Neutrophil (primary cell): ENCODE measurements at regions not wholly inside any gene's neighbourhood (a gene's known extent, or its start where the extent isn't known, plus 50 kb on each side); places are given as distances from the start of the nearest gene placed in this dataset.

Experiments
- H3K27ac ChIP-seq: fragments of 200-600 bp; sonication (generic); 2 replicates; pipeline ENCODE4 v1.5.1; 2016; ENCODE audit warnings: mild to moderate bottlenecking, moderate library complexity
- H3K27me3 ChIP-seq: fragments of 200-600 bp; sonication (generic); 2 replicates; pipeline ENCODE4 v1.6.0; 2016; ENCODE audit warnings: mild to moderate bottlenecking
- H3K36me3 ChIP-seq: fragments of 200-600 bp; sonication (generic); 2 replicates; pipeline ENCODE4 v1.5.1; 2017
- H3K4me1 ChIP-seq, 2 experiments: fragments of 200-600 bp in 1 of 2; sonication (generic) in 1 of 2; 1 replicate in 1 of 2; 2 replicates in 1 of 2; pipeline versions ENCODE4 v1.5.1 to v1.6.1; 2013 to 2016; ENCODE audit warnings: low read depth in 1 of 2, low read length in 1 of 2, mild to moderate bottlenecking in 1 of 2, moderate library complexity in 1 of 2; ENCODE audit not compliant: control insufficient read depth in 1 of 2, insufficient read depth in 1 of 2
- H3K4me3 ChIP-seq, 2 experiments: fragments of 200-600 bp in 1 of 2; sonication (generic) in 1 of 2; 1 replicate in 1 of 2; 2 replicates in 1 of 2; pipeline ENCODE4 v1.5.1; 2013 to 2016; ENCODE audit warnings: low read depth in 1 of 2, low read length in 1 of 2, mild to moderate bottlenecking in 1 of 2, moderate library complexity in 1 of 2
- H3K9me3 ChIP-seq: fragments of 200-600 bp; sonication (generic); 2 replicates; pipeline ENCODE4 v1.5.1; 2016
- TF ChIP-seq, protein P1 (sequence below): fragments of 200-600 bp; sonication (generic); IDR thresholded peaks from 2 replicates; pipeline ENCODE4 v1.5.1; 2016; ENCODE audit warnings: antibody characterized with exemption

DNA sequence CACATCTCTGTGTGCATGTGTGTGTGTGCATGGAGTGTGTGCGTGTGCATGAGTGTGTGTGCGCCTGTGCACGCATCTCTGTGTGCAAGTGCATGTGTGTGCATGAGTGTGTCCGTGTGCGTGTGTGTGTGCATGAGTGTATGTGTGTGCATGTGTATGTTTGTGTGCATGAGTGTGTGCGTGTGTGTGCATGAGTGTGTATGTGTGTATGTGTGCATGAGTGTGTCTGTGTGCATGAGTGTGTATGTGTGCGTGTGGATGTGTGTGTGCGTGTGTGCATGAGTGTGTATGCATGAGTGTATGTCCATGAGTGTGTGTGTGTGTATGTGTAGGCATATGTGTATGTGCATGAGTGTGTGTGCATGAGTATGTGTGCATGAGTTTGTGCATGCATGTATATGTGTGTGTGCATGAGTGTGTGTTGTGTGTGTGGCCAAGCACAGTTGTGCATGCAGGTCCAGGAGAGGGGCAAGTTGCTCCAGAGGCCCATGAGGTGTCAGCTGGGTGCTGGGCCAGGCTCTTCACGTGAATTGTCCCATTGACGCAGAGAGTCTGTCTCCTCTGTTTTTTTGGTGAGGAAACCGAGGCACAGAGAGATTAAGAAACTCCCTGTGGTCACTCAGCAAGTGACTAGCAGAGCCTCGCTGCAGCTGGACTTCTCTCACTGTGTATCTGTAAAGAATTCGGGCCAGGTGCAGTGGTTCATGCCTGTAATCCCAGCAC, 75.5 kb downstream of the ASB1 start:
- H3K36me3 ChIP-seq: no peaks in the 10 kb centered on the region

GRCh38 chr2:238502956-238503791, 76.4 kb downstream of the ASB1 start:
- Histone ChIP-seq H3K36me3 (no peaks in the 10 kb centered on the region), H3K4me3 (no peak overlapping the region), H3K27ac (no peak overlapping the region), H3K9me3 (no peaks in the 10 kb centered on the region), H3K27me3 (no peaks in the 10 kb centered on the region), H3K4me1 (no peaks in the 10 kb centered on the region)
- TF ChIP-seq, protein P1, sequence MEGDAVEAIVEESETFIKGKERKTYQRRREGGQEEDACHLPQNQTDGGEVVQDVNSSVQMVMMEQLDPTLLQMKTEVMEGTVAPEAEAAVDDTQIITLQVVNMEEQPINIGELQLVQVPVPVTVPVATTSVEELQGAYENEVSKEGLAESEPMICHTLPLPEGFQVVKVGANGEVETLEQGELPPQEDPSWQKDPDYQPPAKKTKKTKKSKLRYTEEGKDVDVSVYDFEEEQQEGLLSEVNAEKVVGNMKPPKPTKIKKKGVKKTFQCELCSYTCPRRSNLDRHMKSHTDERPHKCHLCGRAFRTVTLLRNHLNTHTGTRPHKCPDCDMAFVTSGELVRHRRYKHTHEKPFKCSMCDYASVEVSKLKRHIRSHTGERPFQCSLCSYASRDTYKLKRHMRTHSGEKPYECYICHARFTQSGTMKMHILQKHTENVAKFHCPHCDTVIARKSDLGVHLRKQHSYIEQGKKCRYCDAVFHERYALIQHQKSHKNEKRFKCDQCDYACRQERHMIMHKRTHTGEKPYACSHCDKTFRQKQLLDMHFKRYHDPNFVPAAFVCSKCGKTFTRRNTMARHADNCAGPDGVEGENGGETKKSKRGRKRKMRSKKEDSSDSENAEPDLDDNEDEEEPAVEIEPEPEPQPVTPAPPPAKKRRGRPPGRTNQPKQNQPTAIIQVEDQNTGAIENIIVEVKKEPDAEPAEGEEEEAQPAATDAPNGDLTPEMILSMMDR: no peak

More for the DNA sequence above, 75.5 kb downstream of the ASB1 start:
- no peak overlapping the region for H3K27ac ChIP-seq
- H3K9me3 ChIP-seq: no peaks in the 10 kb centered on the region
- H3K27me3 ChIP-seq: no peaks in the 10 kb centered on the region
- H3K4me3 ChIP-seq: no peak overlapping the region
- TF ChIP-seq, protein P1: no peak
- no peaks in the 10 kb centered on the region for H3K4me1 ChIP-seq

- H3K4me1 ChIP-seq: no peaks in the 10 kb centered on the region
- no peak overlapping the region for H3K4me3 ChIP-seq
- H3K9me3 ChIP-seq: no peaks in the 10 kb centered on the region
- H3K27me3 ChIP-seq: no peaks in the 10 kb centered on the region
- no peak overlapping the region for H3K27ac ChIP-seq
- TF ChIP-seq, protein P1: no peak
- no peaks in the 10 kb centered on the region for H3K36me3 ChIP-seq
Measured at GRCh38 chr2:238504181-238504931, 77.6 kb downstream of the ASB1 start.

DNA sequence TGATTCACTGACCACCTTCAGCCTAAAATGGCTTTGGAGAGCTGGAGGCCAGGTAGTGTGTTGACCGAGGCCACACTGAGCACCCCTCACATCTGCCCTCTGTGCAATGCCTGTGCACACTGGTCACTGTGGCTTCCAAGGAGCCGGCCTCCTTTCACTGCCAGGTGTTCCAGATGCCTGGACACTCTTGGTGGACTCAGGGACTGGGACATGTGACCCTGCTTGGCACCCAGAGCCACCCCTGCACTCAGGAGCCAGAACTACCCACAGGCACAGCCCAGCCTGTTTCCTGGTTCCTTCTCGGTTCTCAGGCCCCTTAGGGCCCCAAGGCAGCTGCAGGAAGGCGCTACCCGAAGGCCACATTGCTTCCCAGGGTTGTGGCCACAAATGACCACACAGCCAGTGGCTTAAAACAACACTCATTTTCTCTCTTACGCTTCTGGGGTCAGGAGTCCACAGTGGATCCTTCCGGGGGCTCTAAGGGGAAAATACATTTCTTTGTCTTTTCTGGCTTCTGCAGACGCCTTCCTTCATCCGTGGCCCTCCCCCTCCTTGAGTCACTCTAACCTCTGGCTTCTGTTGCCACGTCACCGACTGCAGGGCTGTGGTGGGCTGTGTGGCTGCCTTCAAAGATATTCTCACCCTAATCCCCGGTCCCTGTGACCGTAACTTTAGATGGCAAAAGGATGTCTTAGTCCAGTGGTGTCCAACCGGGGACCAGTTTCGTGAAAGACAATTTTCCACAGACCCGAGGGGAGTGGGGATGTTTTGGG, 78.6 kb downstream of the ASB1 start:
- no peak overlapping the region for H3K27ac ChIP-seq
- H3K9me3 ChIP-seq: no peaks in the 10 kb centered on the region
- H3K4me1 ChIP-seq: no peaks in the 10 kb centered on the region
- no peak overlapping the region for H3K4me3 ChIP-seq
- H3K27me3 ChIP-seq: no peaks in the 10 kb centered on the region
- no peaks in the 10 kb centered on the region for H3K36me3 ChIP-seq
- TF ChIP-seq, protein P1: no peak

GRCh38 chr2:238505892-238506280, 79.2 kb downstream of the ASB1 start:
- no peak overlapping the region for H3K4me3 ChIP-seq
- no peaks in the 10 kb centered on the region for H3K4me1 ChIP-seq
- no peak overlapping the region for H3K27ac ChIP-seq
- H3K9me3 ChIP-seq: no peaks in the 10 kb centered on the region
- TF ChIP-seq, protein P1: no peak
- no peaks in the 10 kb centered on the region for H3K36me3 ChIP-seq
- no peaks in the 10 kb centered on the region for H3K27me3 ChIP-seq
